GM18907 (cell line): ENCODE measurements at regions not wholly inside any gene's neighbourhood (a gene's known extent, or its start where the extent isn't known, plus 50 kb on each side); places are given as distances from the start of the nearest gene placed in this dataset.
"Not testable (repeated sequence)": the region's sequence is repeated elsewhere in the genome, so short reads cannot be mapped to it uniquely, and the experiment has no call there.

Experiments used
- ATAC-seq: cut with Tn5 transposase; IDR thresholded peaks from one replicate; pipeline ENCODE4 v1.9.1; 2021; ENCODE audit warnings: mild to moderate bottlenecking, moderate library complexity; ENCODE audit not compliant: unreplicated experiment

DNA sequence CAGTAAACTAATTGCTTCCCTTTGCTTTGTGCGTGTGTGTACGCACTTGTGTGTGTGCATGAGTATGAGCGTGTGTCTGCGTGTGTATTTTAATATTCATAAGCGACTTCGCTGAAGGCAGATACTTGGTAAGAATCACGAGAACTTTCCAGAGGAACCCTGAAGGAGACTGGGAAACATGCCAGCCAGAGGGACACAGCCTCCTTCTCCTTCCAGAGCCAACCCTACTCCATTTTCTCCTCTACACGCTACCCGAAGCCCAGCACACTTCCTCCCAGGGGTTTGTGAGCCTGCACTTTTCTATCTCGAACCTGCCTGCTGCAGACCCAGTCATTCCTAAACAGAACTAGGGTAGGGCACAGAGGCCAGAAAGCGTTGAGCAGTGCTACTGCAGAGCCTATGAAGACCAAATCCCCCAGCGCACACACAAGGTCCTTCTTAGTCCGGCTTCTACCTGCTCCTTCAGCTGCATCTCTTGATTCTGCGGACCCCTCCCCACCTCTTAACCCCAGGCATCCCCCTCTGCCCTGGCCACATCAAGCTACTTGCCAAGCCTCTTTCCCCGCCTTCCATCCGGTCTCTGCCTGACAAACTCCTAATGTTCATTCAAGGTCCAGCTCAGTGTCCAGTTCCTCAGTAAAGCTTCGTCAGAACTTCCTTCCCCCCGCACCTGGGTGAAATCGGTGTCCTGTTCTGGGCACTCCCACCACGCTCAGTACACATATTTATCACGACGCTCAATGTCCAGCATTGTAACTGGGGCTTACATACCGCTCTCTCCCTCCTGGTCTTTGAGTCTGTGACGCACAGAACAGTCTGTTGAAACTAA is 191.8 kb downstream of the FAM43A start:
- no peak for ATAC-seq

- no peak for ATAC-seq
Observed at GRCh38 chr3:194879126-194879877, 193.6 kb downstream of the FAM43A start.

DNA sequence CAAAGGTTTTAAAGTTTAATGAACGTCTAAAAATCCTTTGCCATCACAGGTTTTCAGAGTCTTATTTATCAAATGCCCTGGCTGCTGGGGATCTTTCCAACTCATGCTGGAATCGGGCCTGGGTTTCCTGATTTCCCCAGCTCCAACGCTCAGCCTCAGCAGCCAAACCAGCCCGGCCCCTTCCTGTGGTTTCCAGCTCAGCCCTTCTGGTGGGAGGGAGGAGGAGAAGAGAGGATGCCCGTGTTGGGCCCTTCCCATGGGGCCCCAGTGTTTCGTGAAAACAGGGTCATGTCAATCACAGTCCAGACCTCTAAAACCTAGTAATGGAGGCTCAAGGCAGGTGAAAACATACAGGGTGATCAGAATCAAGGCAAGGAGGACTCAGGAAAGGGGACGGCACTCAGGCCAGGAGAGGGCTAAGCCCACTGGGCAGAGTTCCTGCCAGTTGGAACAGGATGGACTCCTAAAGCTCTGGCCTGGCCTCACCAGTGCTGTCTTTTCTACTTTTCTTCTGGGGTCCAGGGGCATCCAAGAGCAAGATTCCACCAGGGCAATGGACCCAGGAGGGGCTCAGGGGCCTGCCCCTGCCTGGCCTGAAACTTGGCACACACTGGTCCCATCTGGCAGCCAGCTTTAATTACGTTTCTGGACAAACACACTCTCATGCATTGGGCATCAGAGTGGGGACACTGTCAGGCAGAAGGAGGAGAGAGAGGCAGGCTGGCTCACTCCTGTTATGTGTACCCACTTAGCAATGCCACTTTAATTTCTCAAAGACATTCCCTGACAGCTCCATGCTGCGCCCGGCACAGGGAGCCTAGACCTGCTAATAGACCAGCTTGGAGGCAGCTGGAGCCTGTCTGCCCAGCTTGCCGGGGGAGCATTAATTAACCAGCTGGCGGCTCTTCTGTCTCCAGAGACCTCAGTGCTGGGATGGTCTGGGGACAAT is 194.6 kb downstream of the FAM43A start:
- ATAC-seq, result no peak

DNA sequence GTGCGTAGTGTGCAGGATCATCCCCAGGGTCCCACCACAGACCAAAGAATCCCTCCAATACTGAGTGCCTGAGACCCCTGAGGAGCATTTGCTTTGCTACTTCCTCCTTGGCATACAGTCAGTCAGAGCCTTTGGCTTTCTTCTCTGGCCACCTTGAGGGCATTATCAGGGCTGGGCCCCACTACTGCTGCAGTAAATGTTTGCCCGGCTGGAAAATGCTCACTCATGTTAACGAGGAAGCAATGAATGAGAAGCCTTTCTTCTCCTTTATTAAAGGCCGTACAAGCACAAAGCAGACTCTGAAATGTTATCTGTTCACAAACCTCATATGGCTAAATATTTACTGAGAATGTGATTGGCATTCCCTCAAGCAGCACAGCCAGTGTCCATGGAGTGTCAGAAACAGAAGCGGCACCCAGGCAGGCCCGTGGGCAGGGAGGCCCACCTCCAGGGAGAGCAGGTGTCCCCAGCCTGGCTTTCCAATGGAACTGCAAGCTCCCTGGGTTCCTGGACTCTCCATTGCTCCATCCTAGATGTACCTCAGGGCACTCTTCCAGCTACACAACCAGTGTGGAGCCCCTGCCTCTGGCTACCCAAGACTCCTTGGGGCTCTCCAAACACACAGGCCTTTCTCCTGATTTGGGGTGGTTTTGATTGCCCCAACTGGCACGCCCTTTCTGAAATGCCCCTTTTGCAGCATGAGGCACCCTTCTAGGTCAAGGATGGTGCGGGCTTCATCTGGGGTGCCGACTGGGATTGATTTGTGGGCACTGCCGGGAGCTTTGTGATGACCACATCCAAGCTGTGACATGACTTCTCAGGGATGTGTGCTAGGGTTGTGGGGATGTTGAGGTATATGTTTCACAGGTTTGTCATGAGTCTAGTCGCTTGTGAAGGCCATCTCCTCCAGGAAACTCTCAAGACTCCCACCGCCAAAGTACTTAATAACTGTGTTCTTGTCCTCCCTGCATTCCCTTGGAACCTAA is 195.6 kb downstream of the FAM43A start:
- ATAC-seq, result no peak

GRCh38 chr3:194884649-194885315 is 199.1 kb downstream of the FAM43A start:
- ATAC-seq, result no peak

GRCh38 chr3:194885766-194886165 is 200.1 kb downstream of the FAM43A start:
- ATAC-seq, result no peak

GRCh38 chr3:194886836-194887235 is 201.2 kb downstream of the FAM43A start:
- no peak for ATAC-seq

DNA sequence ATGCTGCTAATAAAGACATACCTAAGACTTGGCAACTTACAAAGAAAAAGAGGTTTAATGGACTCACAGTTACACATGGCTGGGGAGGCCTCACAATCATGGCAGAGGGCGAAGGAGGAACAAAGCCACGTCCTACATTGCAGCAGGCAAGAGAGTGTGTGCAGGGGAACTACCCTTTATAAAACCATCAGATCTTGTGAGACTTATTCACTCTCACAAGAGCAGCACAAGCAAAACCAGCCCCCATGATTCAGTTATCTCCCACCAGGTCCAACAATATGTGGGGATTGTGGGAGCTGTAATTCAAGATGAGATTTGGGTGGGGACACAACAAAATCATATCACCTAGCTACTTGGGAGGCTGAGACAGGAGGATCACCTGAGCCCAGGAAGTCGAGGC is 202.4 kb downstream of the FAM43A start:
- ATAC-seq, result not testable (repeated sequence)

- ATAC-seq, result no peak
Observed at GRCh38 chr3:194888916-194889315, 203.2 kb downstream of the FAM43A start.

DNA sequence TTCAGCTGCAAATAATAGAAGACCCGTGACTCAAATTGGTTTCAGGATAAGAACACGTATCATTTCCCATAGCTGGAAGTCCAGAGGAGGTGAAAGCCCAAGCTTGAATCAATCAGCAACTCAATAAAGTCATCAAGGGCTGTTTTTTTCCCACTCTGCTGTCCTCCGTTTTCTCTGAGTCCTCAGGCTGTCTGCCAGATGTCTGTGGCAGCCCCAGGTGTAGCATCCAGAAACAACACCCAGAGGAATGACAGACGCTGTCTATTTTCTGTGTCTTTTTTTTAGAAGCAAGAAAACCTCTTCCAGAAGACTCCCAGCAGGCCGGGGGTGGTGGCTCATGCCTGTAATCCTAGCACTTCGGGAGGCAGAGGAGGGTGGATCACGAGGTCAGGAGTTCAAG is 204.4 kb downstream of the FAM43A start:
- ATAC-seq, result no peak

GRCh38 chr3:194893121-194893987 is 207.7 kb downstream of the FAM43A start:
- no peak for ATAC-seq

GRCh38 chr3:194894538-194894937 is 208.9 kb downstream of the FAM43A start:
- ATAC-seq, result no peak

GRCh38 chr3:194900854-194901522 is 215.3 kb downstream of the FAM43A start:
- no peak for ATAC-seq

GRCh38 chr3:194903447-194903846 is 217.8 kb downstream of the FAM43A start:
- not testable (repeated sequence) for ATAC-seq

- not testable (repeated sequence) for ATAC-seq
Observed at GRCh38 chr3:194904999-194905398, 219.3 kb downstream of the FAM43A start.

- ATAC-seq, result no peak
Observed at GRCh38 chr3:194905696-194906095, 220.0 kb downstream of the FAM43A start.

- ATAC-seq, result no peak
Observed at GRCh38 chr3:194906229-194906629, 220.5 kb downstream of the FAM43A start.
